Mammary epithelial cell (primary cell): ENCODE measurements at regions not wholly inside any gene's neighbourhood (a gene's known extent, or its start where the extent isn't known, plus 50 kb on each side); places are given as distances from the start of the nearest gene placed in this dataset.

Experiments used
- EZH2 ChIP-seq: IDR thresholded peaks from 2 replicates; pipeline ENCODE4 v1.6.1; 2012; ENCODE audit warnings: low read length, inconsistent platforms, borderline replicate concordance
- TF ChIP-seq, protein P1 (sequence below), 2 donors: IDR thresholded peaks in 1 of 2; conservative IDR thresholded peaks in 1 of 2; 2 replicates each; pipeline ENCODE4 v1.5.1; 2011 to 2012; ENCODE audit warnings: inconsistent platforms in 2 of 2, low read length in 2 of 2, mild to moderate bottlenecking in 2 of 2, control low read depth in 1 of 2, low read depth in 1 of 2; ENCODE audit not compliant: insufficient read depth in 1 of 2; ENCODE audit errors: extremely low read depth in 1 of 2

DNA sequence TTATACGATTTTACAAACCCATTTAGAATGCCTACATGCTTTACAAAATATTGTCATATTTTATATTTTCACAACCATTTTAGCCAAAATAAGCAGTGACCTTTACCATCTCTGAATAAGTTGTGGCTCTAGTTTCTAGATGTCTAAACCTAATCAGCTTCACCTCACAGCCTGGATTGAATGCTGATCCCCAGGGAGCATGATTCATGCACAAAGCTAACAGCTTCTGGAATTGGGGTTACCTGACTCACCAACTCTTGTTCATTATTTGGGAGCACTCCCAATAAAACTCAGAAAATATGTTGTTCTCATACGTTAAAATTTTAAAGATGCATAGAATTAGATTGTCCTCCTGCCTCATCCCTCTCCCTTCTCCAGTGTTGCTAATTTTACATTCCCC is 611.7 kb upstream of the NETO1 start:
- TF ChIP-seq, protein P1, sequence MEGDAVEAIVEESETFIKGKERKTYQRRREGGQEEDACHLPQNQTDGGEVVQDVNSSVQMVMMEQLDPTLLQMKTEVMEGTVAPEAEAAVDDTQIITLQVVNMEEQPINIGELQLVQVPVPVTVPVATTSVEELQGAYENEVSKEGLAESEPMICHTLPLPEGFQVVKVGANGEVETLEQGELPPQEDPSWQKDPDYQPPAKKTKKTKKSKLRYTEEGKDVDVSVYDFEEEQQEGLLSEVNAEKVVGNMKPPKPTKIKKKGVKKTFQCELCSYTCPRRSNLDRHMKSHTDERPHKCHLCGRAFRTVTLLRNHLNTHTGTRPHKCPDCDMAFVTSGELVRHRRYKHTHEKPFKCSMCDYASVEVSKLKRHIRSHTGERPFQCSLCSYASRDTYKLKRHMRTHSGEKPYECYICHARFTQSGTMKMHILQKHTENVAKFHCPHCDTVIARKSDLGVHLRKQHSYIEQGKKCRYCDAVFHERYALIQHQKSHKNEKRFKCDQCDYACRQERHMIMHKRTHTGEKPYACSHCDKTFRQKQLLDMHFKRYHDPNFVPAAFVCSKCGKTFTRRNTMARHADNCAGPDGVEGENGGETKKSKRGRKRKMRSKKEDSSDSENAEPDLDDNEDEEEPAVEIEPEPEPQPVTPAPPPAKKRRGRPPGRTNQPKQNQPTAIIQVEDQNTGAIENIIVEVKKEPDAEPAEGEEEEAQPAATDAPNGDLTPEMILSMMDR (conservative IDR thresholded peaks at IDR 0.05 in 1 of 2, IDR thresholded peaks at IDR 0.05 in 1 of 2; ENCODE audit: extremely low read depth in 1 of 2, insufficient read depth in 1 of 2, low read depth in 1 of 2, low read length in 2 of 2), result no peak
- no peak for TF ChIP-seq EZH2
